ENCODE measurements at regions not wholly inside any gene's neighbourhood (a gene's known extent, or its start where the extent isn't known, plus 50 kb on each side); places are given as distances from the start of the nearest gene placed in this dataset.

DNA sequence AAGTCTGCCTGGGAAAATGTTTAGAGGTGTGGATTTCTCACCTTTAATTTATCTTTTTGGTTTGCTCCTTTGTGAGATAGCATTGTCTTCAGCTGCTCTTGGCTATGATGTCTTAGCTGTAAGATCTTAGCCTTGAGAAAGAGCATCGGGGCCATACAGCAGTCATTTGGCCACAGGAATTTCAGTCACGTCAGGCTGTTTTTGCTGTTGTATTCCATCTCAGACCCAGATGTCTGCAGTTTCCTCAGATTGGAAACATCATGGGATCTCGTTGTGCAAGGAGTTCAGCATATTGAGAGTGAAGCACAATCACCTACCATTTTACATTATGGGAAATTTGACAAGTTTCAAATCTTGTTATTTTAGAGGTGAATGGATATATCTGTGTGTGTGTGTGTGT is 89.3 kb upstream of the C1QTNF9B start:
- peaks cover 10 to 22% (median 19%) of the 10 kb centered on the region in 5 donors for H3K27me3 Mint-ChIP-seq
- no peaks in the 10 kb centered on the region for H3K36me3 Mint-ChIP-seq
- DNase-seq (no peak), ATAC-seq (no peak)
- POLR2A ChIA-PET, result no interaction called here
- no peak overlapping the region for H3K27ac Mint-ChIP-seq
- H3K4me1 Mint-ChIP-seq, result peaks cover 0 to 2% (median 0%) of the 10 kb centered on the region in 4 donors
- H3K4me3 Mint-ChIP-seq, result no peak overlapping the region
- no peaks in the 10 kb centered on the region for H3K9me3 Mint-ChIP-seq

DNA sequence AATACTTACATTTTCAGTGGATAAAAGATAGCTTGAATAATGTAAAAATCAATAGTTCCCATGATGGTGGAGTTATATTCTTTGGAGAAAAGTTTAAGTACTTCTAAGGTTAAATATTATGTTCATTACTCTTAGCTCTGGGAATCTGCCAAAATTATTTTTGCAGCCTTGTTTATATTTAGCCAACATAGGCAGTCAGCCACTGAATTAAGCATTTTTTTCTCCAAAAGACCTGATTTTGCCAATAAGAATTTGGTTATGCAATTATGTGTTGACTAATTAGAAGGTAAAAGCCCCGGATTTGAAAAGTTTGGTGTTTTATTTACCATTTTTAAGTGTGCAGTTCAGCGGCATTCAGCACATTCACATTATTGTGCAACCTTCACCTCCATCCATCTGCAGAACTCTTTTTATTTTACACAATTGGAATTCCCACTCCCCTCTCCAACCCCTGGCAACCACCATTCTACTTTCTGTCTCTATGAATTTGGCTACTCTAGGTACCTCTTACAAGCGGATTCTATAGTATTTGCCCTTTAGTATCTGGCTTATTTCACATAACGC is 90.1 kb upstream of the C1QTNF9B start:
- POLR2A ChIA-PET, result no interaction called here
- Mint-ChIP-seq H3K27ac (no peak overlapping the region), H3K36me3 (no peaks in the 10 kb centered on the region), H3K4me3 (no peak overlapping the region), H3K27me3 (peaks cover 11 to 23% (median 18%) of the 10 kb centered on the region in 5 donors), H3K4me1 (peaks cover 0 to 2% (median 0%) of the 10 kb centered on the region in 4 donors), H3K9me3 (no peaks in the 10 kb centered on the region)
- no peak for ATAC-seq
- no peak for DNase-seq

DNA sequence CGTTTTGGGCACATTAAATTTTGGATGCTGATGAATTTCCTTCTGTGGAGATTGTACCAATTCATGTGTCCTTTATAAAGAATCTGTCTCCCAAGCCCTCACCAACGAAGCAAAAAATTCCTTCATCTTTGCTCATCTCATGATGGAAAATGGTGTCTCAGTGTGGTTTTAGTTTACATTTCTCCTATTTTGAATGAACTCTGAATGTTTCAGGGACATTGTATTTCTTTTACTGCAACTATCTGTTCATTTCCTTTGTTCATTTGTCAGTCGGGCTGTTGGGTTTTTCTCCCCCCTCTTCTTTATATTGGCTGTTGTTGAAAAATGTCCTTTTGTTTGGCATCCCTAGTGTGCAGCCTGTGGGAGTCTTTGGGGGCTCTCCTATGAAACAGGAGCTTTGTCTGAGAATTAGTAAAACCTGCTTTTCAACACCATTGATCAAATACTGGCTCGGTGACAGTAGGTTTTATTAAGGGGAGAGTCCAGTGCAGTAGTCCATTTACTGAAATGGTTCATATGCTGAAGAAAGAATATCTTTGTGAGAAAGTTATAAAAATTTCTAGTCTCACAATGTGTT is 91.3 kb upstream of the C1QTNF9B start:
- no peaks in the 10 kb centered on the region for H3K36me3 Mint-ChIP-seq
- H3K9me3 Mint-ChIP-seq, result no peaks in the 10 kb centered on the region
- DNase-seq, result no peak
- no peak for ATAC-seq
- H3K27me3 Mint-ChIP-seq, result peaks cover 11 to 23% (median 15%) of the 10 kb centered on the region in 5 donors
- H3K4me1 Mint-ChIP-seq, result peaks cover 0 to 2% (median 0%) of the 10 kb centered on the region in 4 donors
- POLR2A ChIA-PET, result no interaction called here
- H3K27ac Mint-ChIP-seq, result no peak overlapping the region
- no peak overlapping the region for H3K4me3 Mint-ChIP-seq

DNA sequence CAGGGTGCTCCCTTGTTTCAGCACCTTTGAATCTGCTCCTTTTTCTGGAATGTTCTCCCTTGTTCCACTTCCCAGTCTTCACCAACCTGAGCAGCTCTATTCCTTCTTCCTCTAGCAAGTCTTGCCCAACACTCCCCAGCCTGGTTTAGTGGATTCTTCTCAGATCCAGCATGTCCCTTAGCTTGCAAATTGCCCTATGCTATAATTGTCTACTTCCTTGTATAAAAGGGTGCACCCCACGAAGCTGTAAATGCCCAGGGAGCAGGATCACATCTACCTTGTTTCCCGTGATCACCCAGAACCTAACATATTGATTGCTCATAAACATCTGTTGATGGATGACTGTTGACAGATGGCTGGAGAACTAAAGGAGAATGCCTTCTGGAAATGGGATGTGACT is 93.2 kb upstream of the C1QTNF9B start:
- ATAC-seq, result no peak
- Mint-ChIP-seq H3K36me3 (no peaks in the 10 kb centered on the region), H3K9me3 (no peaks in the 10 kb centered on the region), H3K27ac (no peak overlapping the region), H3K4me1 (peaks cover 0 to 2% (median 1%) of the 10 kb centered on the region in 4 donors), H3K27me3 (peaks cover 8 to 23% (median 15%) of the 10 kb centered on the region in 5 donors), H3K4me3 (no peak overlapping the region)
- POLR2A ChIA-PET, result no interaction called here
- no peak for DNase-seq

DNA sequence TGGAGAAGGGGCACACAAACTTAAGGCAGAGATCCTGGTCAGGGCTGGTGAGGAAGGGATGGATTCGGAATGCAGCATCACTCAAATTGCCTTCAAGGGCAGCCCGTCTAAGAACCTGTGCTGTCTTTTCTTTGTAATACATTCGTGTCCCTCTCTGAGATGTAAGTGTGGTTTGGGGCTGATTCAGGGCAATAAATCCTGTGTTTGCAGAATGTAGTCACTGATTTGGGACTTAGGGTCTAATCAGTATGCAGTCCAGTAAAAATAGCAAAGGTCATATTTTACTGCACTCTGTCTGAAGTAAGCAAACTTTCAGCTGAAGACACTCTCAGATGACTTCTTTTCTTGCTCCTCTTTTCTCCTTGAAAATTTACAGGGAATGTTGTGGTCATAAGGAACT is 93.8 kb upstream of the C1QTNF9B start:
- ATAC-seq, result no peak
- Mint-ChIP-seq H3K27me3 (peaks cover 7 to 23% (median 14%) of the 10 kb centered on the region in 5 donors), H3K9me3 (no peaks in the 10 kb centered on the region), H3K36me3 (no peaks in the 10 kb centered on the region), H3K4me3 (no peak overlapping the region), H3K27ac (no peak overlapping the region), H3K4me1 (peaks cover 0 to 6% (median 4%) of the 10 kb centered on the region in 4 donors)
- POLR2A ChIA-PET, result no interaction called here
- no peak for DNase-seq

DNA sequence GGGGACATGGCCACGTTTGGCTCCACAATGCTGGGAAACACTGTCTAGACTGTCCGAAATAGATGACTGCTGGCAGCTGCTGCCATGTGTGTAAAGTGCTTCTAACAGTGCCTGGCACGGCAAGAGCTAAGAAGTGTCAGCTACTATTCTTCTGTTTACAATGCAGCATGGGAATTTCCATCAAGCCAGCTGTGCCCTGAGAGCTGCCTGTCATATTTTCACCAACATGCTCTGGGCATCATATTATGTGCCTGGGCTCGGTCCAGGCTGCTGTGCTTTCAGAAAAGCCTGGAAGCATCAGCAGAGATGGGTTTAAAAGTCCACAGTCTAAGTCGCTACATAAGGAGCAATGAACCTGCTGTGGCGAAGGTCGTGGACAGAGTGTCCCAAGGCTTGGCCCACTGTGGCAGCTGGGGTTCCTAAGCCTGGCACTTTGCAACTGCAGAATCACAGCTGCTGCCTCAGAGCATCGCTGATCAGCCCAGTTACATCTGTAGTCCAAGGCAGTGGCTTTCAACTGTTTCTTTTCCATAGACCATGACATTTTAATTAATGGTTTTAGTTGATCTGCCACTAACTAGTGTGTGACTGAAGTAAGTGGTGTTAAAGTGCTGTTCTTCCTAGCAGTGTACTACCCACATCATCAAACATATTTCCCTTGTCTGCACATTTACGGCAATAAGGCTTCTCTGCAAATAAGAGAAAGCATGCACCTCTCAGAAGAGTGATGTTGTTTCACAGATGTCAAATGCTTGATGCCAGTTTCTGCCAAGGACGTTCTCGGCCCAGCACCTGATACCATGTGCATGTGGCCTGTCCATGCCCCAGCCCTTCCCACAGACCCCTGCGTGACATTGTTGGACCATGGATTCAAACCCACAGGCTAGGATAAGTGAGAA is 95.7 kb upstream of the C1QTNF9B start:
- H3K27ac Mint-ChIP-seq, result no peak overlapping the region
- H3K4me1 Mint-ChIP-seq, result peaks cover 0 to 6% (median 4%) of the 10 kb centered on the region in 4 donors
- POLR2A ChIA-PET, result no interaction called here
- no peak for DNase-seq
- no peak overlapping the region for H3K4me3 Mint-ChIP-seq
- ATAC-seq, result no peak
- H3K9me3 Mint-ChIP-seq, result no peaks in the 10 kb centered on the region
- H3K36me3 Mint-ChIP-seq, result no peaks in the 10 kb centered on the region
- H3K27me3 Mint-ChIP-seq, result peaks cover 6 to 23% (median 14%) of the 10 kb centered on the region in 5 donors

DNA sequence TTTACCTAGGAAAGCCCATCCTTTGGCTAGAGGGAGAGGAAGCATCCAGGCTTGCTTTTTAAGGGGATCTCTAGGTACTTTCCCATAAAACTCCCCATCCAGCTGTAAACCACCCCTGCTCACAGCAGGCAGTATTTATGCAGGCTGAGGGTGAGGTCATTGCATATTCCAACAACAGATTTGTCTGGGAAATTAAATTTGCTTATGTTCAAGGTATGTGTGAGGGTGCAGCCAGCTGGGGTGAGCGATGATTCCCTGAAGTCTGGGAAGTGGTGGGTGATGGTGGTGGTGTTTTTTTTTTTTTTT is 96.3 kb upstream of the C1QTNF9B start:
- H3K27ac Mint-ChIP-seq, result no peak overlapping the region
- DNase-seq (no peak), ATAC-seq (no peak)
- no peaks in the 10 kb centered on the region for H3K36me3 Mint-ChIP-seq
- no peaks in the 10 kb centered on the region for H3K9me3 Mint-ChIP-seq
- peaks cover 0 to 6% (median 4%) of the 10 kb centered on the region in 4 donors for H3K4me1 Mint-ChIP-seq
- POLR2A ChIA-PET, result no interaction called here
- no peak overlapping the region for H3K4me3 Mint-ChIP-seq
- peaks cover 4 to 23% (median 14%) of the 10 kb centered on the region in 5 donors for H3K27me3 Mint-ChIP-seq

DNA sequence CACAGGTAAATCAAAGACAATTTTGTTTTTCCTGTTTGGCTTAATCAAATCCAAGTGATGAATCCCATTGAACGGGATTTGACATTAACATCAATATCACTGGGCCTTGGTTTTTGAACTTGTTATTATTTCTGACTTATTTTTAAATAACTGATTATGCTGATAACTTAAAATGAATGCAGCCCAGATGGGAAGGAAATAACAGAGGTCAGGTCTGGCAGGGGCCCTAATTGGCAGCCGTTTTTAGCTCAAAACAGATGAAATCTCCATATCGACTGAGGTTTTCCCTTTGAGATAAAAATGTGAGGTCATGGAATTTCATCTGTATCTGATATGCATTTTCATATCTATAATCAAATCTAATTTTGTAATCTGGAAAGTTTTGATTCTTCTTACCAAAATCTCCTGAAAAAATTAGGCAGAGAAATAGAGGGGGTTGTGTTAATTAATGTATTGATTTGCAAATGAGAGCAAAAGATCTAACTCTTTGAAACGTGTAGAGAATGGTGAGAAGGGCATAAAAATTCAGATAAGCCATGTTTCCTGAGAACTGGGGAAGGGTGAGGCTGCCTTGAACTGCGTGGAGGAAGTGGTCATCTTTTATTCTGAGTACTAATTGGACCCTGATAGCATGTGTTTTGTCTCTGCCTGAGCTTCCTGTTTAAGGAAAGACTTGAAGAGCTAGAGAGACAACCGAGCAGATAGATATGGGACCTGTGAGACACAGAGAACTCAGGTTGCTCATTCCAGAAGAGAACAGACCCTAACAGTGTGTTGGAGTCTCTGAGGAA is 98.2 kb upstream of the C1QTNF9B start:
- Mint-ChIP-seq H3K4me1 (peaks cover 0 to 6% (median 3%) of the 10 kb centered on the region in 4 donors), H3K36me3 (no peaks in the 10 kb centered on the region), H3K4me3 (no peak overlapping the region), H3K27ac (no peak overlapping the region), H3K9me3 (no peaks in the 10 kb centered on the region), H3K27me3 (peaks cover 2 to 13% (median 5%) of the 10 kb centered on the region in 5 donors)
- DNase-seq, result no peak
- POLR2A ChIA-PET, result no interaction called here
- ATAC-seq, result peak in 1 of 2 donors; percentile 32

DNA sequence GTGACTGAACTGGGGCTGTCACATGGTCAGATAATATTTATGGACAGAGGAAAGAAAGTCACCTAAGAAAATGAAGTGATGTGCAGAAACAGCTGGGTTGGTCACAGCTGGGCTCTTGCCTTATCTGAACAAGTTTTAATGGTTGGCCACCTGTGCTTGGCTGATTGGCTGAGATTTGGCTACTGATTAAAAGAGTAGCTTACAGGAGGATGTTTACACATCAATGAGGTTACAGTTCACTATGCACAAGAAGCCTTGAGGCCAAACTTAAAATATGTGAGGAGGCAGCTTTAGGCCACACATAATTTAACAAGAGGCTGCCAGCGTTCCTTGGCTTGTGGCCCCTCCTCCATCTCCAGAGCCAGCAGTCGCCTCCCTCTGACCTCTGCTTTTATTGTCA is 99.2 kb upstream of the C1QTNF9B start:
- H3K9me3 Mint-ChIP-seq, result no peaks in the 10 kb centered on the region
- no peak for ATAC-seq
- no peak for DNase-seq
- H3K36me3 Mint-ChIP-seq, result no peaks in the 10 kb centered on the region
- no peak overlapping the region for H3K4me3 Mint-ChIP-seq
- peaks cover 0 to 6% (median 3%) of the 10 kb centered on the region in 4 donors for H3K4me1 Mint-ChIP-seq
- peaks cover 0 to 4% (median under 1%) of the 10 kb centered on the region in 5 donors for H3K27me3 Mint-ChIP-seq
- POLR2A ChIA-PET, result no interaction called here
- no peak overlapping the region for H3K27ac Mint-ChIP-seq

DNA sequence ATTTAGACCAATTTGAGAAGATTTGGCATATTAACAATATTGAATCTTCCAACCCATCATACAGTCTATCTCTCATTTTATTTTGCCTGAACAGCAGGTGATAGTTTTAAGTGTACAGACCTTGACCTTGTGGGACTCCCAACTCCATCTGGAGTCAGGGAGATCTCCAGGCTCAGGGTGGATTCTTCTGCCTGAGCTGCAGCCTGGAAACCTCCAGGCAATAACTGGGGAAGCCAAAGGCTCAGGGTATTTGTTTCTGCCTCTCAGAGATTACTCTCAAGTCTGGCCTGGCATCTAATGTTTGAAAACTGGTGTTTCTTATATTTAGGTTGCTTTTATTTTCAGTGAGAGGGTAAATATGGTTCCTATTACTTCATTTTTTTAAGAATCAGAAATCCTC is 102.1 kb upstream of the C1QTNF9B start:
- H3K27me3 Mint-ChIP-seq, result peaks cover 0 to 4% (median 2%) of the 10 kb centered on the region in 5 donors
- POLR2A ChIA-PET, result no interaction called here
- no peaks in the 10 kb centered on the region for H3K36me3 Mint-ChIP-seq
- H3K9me3 Mint-ChIP-seq, result no peaks in the 10 kb centered on the region
- H3K4me3 Mint-ChIP-seq, result no peak overlapping the region
- ATAC-seq (no peak), DNase-seq (no peak)
- H3K27ac Mint-ChIP-seq, result no peak overlapping the region
- peaks cover 0 to 6% (median 3%) of the 10 kb centered on the region in 4 donors for H3K4me1 Mint-ChIP-seq

DNA sequence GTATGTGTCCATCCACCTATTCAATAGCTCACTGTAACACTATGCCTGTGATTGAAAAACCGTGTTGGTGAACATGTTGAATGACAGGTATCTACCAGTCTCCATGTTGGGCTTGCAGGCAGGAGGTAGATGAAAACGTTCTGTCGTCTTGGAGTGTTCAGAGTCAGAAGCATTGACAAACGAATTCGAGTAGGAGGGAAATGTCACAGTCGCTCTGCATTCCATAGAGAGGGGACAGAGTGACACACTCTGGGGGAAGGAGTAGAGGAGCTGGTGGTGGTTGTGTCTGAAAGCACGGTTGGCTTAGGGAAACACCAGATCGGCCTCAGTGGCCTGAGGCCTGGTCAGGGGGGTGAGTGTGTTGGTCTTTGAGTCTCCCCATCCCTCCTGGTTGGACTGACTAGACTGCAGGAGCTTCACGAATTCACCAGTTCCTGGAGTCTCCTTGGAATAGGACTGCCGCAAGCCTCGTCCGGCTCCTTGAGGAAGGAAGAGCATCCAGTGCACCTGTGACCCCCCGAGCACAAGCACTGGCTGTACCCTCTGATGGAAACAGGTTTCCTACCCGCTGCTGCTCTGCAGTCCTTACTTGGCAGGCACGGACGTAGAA is 105.0 kb upstream of the C1QTNF9B start:
- ATAC-seq (no peak), DNase-seq (no peak)
- peaks cover 0 to 4% (median 2%) of the 10 kb centered on the region in 5 donors for H3K27me3 Mint-ChIP-seq
- H3K36me3 Mint-ChIP-seq, result no peaks in the 10 kb centered on the region
- no peaks in the 10 kb centered on the region for H3K4me1 Mint-ChIP-seq
- H3K27ac Mint-ChIP-seq, result no peak overlapping the region
- H3K9me3 Mint-ChIP-seq, result no peaks in the 10 kb centered on the region
- POLR2A ChIA-PET, result no interaction called here
- H3K4me3 Mint-ChIP-seq, result no peak overlapping the region

DNA sequence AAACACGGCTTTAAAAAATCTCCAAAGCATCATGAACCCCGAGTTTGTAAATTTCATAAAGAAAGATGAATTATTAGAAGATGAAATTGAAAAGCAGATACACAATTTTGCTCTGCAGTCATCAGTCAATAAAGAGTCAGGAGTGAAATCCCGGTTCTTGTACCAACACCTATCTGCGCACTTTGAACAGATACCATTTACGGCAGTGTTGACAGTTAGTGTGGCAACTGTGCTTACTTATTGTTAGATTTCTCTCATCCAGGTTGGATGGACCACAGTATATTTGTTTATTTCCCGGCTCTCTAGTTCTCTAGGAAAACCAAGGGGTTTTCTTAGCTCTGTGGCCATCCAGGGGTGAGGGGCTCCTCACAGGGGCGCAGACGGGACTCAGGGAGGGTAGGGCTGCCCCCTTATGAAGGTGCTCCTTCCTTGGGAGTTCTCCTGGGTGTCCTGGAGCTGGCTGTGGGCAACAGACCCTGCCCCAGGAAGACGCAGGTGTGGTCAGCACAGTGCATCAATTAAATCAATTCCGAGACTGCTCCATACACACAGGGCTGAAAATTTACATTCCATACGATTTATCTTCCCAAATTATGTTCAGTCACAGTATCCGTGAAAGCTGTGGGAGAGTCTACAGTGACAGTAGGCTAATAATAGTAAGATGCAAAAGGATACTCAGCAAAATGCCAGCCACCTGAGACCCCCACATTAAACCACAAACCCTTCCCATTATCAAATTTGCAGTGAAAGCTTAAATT is 107.0 kb upstream of the C1QTNF9B start:
- Mint-ChIP-seq H3K4me1 (no peaks in the 10 kb centered on the region), H3K4me3 (no peak overlapping the region), H3K36me3 (no peaks in the 10 kb centered on the region), H3K9me3 (no peaks in the 10 kb centered on the region), H3K27me3 (peaks cover 0 to 4% (median 2%) of the 10 kb centered on the region in 5 donors), H3K27ac (no peak overlapping the region)
- POLR2A ChIA-PET, result no interaction called here
- DNase-seq (no peak), ATAC-seq (no peak)
